ENCODE measurements at regions not wholly inside any gene's neighbourhood (a gene's known extent, or its start where the extent isn't known, plus 50 kb on each side); places are given as distances from the start of the nearest gene placed in this dataset.

GRCh38 chr19:5218963-5219530, 121.6 kb downstream of the PTPRS start:
- TF ChIP-seq CTCF (conservative IDR thresholded peaks at IDR 0.05 in 1 of 2, IDR thresholded peaks at IDR 0.05 in 1 of 2; ENCODE audit: extremely low read depth in 1 of 2, insufficient read depth in 1 of 2, low read depth in 1 of 2, low read length in 2 of 2) (no peak), EZH2 (IDR thresholded peaks at IDR 0.05; ENCODE audit: borderline replicate concordance, low read length) (no peak)

Data from mammary epithelial cell (primary cell).